HG02943 (cell line): ENCODE measurements at regions not wholly inside any gene's neighbourhood (a gene's known extent, or its start where the extent isn't known, plus 50 kb on each side); places are given as distances from the start of the nearest gene placed in this dataset.

Experiments used
- ATAC-seq: cut with Tn5 transposase; IDR thresholded peaks from one replicate; pipeline ENCODE4 v1.9.1; 2021; ENCODE audit warnings: mild to moderate bottlenecking, low read depth, moderate library complexity; ENCODE audit not compliant: unreplicated experiment

DNA sequence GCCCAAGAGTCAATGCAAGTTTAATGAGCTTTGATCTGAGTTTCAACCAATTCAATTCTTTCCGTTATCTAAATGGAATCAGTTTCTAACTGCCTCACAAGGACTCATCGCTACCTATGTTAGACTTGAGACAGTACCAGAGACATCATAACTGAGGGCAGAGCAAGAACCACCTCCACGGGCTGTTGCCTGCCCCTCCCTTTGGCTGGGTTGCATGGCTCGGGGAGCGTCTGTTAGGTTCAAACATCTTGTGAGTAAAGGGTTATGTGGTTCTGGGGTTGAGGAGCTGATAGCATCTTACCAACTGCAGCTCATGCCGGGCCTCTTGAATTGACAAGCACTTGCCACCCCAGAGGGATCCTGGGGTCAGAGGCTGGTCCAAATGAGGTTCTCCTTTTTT is 457.9 kb downstream of the ENC1 start:
- ATAC-seq = no peak

DNA sequence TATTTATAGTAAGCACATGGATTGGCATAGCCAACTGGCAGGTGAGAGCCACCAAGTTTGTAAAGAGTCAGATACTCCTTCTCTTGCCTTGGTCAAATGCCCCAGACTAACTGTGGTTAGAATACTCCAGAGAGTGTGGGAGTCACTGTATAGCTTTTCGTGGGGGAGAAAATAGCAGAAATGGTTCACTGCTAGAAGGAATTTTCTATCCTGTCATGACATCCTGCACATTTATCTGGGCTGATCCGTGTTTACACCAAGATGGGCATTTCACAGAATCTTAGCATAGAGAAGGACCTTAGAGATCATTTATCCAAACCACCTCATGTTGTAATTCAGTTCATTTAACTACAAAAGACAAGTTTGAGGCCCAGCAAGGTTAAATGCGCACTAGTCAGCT is 460.8 kb downstream of the ENC1 start:
- ATAC-seq = no peak

DNA sequence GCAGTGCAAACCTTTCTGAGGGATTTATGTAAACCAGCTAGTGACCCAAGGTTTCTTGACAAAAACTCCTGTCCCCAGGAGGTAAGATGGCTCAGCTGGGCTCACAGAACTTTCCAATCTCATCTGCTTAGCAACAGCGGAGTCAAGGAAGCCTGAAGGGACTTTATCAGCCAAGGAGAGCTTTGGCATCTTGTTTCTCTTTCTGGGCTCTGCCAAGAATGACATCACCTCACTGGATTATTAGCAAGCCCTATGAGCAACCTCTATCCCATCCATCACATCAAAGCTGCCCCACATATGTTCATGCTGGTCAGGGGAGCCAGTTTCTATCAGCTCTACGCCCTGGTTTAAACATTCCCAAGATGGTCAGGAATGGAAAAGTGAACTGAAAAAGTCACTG is 461.3 kb downstream of the ENC1 start:
- ATAC-seq = no peak

DNA sequence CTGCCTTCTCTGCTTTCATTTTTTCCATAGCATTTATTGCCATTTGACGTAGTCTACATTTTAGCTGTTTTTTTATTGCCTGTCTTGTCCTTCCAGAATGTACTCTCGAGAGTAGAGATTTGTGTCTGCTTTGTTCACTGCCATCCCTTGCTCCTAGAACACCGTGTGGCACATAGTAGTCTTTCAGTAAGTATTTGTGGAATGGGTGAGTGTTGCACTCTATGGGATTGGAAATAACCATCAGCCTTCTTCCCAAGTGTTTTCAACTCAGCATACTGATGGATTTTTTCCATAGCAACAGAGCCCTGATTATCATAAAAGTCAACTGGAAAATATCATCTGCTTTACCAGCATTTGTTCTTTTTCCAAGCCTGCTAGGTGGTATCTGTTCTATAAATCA is 462.6 kb downstream of the ENC1 start:
- no peak for ATAC-seq

DNA sequence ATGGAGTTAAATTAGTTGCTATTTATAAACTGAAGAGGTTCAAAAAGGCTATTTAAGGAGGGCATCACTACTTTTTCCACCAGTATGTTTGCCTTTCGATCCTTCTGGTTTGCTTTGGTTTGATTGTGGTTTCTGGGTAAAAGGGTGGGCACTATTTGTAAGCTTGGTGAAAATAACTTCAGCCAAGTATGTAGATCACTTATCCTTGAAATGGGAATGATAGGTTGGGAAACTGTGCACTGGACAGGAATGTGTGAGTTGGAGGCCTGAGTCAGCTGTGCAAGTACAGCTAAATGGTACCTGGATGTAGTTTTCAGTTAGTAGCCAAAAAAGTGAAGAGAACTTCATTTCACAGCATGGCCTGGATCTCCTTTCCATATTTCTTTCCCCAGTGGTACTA is 466.2 kb downstream of the ENC1 start:
- ATAC-seq = no peak

DNA sequence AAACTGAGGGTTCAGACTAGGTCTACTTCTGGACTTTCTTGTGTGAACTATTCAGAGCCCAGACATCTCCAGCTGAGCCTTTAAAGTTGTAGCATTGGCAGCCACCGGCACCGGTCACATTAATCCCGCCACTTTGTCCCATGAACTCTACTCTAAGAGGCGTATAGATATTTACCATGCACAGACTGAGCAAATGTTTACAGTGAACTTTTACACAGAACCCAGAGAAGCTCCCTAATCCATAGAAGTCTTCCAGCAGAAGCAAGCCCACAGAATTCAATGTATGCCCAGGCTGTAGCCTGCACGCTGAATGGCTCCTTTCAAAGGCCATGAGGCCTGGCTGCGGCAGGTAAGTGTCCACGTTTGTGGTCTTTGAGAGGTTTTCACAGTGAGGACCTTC is 466.9 kb downstream of the ENC1 start:
- no peak for ATAC-seq

DNA sequence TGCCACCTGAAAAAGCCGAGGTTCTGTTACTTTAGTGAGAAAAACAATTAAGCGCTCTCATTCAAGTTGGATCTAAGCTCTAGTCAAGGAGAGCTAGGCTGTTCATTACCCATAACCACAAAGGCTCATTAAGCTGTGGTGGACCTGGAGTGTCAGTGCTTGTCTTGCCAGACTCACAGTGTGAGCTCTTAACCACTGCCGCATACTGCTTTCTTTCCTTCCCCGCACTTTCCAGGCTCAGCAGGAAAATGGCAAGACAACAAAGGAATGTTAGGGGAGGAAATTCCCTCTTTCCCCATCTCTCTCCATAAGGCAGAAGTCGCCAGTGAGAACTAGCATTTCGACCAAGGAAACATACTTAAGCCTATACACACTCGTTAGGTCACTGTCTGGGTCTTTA is 467.3 kb downstream of the ENC1 start:
- ATAC-seq = no peak

DNA sequence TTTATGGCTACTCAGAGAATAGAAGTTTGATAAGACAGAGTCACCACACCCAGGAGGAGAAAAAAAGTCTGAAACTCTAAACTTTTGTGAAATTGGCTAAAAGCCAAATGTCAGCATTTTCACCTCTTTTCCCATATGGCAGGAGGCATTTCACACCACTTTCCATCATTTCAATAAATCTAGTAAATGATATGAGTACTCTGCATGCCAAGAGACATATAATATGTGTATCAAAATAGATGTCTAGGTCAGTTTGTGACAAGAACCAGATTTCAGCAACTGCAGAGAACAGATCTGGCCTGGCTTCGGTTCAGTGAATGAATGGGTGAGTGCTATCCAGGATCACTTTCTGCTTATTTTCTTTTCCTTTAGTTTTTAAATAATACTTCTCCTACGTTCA is 470.8 kb downstream of the ENC1 start:
- ATAC-seq = no peak

DNA sequence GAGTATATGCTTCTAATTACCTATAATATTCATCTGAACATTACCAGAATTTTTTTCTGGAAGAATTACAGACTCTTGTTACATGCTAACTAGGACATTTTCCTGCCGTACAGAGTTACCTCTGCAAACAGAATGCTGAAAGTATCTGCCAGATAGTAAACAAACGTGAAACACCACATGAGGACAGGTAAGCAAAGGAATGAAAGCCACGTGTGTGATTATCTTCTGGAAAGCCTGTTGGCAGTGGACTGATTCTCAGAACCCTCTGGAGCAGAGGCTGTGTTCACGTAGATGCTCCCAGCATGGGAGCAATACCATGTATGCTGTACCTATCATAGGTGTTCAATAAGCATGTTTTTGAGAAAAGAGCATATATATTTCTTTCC is 472.6 kb downstream of the ENC1 start:
- ATAC-seq = no peak

DNA sequence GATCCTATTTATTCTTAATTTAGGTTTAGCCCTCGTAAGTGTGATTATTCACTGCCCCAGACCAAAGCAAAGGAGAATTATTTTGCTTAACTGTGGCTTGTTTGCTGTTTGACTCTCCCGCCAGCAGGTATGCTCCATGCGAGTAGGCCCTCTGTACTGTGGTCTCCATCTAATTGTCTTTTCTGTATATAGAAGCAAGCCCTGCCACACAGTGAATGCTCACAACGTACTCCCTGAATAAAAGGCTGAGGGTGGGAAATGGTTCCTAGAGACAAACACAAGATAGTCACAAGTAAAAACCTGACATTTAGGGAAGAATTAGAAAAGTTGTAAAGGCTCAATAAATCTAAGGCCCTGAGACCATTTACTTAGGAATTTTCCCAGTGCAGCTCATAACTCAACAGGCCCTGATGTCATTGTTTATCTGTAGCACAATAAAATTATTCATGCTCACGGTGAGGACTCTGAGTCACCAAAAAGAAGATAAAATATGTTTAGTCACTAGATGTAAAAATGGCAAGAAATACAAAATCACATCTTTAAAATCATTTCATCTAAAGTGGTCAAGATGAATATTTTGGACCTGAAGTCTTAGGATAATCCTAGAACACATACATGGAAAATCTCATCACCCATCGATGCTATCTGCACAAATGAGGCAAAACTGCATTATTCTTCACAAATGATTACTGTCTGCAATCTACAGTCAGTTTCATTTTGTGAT is 473.2 kb downstream of the ENC1 start:
- ATAC-seq = no peak

DNA sequence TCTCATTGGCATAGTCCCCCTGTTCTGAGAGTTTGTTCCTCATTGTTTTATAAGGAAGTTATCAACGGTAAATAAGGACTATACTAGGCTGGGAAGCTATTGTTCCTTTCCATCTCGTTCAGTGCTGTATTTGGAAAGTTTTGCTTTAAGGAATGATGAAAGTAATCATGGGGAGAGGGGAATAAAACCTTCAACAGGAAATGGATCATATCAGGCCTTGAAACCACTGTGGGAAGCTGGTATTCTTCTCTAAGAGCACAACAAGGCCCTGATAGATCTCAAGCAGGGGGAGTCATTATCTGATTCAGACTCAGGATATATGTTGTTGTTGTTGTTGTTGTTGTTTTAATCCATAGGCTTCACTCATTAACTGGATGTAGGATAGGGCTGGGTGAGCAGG is 474.5 kb downstream of the ENC1 start:
- ATAC-seq = no peak

DNA sequence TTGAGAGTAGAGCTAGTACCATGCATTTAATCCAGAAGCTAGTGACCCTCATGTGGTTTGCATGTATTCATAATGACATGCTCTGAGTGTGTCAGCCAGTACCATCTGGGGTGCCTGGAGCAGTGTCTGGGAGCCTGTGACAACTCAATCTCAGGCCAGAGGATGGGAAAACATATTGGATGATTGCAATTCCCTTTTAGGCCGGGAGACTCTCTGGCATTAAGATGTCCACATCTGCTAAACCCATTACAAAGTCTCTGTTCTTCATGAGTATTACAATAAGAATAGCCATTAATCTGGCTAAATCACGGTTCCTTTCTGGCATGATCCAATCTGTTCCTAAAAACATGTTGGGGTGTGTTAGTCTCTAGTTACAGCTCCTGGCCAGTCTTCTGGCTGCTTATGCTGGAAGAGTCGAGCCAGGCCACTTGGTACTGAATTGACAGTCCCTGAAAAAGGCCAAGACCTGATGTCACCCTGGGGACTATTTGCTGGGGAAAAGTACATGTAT is 475.7 kb downstream of the ENC1 start:
- no peak for ATAC-seq

DNA sequence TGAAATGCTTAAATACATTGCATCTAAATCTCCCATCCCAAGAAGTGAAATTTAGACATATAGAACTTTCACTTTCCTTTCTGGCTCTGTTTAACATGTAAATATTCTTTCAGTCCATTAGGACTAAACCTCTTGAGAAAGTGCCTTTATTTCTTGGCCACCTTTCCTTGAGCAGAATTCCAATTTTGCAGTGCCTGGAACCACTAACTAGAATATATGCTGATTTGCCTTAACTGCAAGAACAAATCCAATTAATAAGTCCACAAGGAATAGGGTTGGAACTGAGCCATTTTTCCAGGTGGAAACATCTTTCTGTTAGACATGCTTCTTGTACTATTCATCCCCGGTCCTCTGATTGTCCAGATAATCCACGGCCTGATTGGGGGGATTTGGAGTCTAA is 478.0 kb downstream of the ENC1 start:
- no peak for ATAC-seq

DNA sequence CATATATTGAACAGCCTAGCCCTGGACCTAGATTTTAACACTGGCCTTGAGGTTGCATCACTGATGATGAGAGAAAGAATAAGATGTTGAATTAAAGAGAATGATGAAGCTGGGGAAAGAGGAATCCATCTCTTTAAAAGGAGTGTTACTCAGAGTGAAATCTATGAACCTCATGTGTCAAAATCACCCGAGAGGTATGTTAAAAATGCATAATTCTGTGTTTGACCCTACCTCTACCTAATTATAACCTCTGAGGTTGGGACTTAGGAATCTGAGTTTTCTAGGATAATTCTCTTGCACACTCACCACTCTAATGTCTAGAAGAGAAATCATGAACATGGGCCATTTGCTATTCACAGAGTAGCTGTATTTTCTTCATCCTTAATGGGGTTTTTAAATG is 479.4 kb downstream of the ENC1 start:
- ATAC-seq = no peak

DNA sequence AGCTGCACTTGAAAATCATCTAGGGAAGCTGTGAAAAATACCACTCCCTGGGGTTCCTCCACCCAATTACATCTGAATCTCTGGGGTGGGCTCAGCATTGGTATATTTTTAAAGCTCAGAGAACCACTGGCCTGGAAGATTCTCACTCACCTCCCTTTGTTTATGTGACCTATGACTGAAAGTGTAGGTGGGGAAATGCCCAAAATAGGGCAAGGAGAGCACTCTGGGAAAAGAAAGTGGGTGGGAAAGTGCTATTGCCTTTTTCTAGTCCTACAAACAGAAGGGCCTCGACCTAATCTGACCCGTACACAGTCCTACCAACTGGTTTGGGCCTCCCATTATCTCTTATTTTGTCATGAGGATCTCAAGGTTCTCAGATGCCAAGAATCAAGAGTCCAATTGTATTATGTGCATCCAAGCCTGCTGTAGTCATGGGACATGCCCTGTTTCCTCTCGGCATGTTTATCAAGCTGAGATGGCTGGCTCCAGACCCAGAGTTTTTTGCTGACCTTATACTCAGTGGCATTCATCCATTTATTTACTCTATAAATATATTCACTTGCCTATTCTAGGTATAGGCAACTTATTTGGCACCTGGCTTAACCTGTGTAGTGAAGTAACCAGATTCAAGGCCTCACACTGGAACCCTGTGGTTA is 483.7 kb downstream of the ENC1 start:
- ATAC-seq = no peak

DNA sequence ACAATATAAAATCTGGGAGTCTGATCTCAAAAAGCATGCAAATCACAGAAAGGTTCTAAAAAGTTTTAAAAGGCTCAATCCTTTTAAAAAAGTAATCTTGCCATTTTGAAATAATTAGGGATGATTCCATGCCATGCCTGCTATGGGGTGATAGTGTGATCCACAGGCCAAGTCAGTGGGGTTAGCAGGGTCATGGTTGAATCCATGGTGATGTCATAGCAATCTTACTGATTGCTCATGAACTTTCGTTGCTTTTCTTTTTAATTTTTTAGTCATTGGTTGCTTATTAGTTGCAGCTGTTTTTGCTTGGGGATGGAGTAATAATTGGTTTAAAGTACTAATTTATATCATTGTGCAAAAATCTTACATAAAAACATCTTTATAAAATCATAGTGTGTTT is 485.0 kb downstream of the ENC1 start:
- no peak for ATAC-seq

DNA sequence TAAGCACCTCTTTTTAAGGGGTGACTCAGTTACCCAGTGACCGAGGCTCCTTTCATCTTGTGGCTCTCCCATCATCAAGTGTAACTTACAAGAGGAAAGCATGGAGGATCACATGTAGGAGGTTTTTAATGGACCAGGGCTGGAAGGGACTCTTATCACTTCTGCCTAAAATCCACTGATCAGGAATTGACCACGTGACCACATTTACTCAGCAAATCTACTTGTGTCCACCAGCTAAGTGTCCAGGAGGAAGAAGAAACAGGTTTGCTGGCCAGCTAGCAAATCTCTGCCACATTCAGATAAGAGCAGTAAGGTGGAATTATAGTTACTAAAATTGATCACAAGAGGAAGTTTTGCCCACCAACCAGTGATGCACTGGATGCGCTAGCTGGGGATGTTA is 486.0 kb downstream of the ENC1 start:
- no peak for ATAC-seq

DNA sequence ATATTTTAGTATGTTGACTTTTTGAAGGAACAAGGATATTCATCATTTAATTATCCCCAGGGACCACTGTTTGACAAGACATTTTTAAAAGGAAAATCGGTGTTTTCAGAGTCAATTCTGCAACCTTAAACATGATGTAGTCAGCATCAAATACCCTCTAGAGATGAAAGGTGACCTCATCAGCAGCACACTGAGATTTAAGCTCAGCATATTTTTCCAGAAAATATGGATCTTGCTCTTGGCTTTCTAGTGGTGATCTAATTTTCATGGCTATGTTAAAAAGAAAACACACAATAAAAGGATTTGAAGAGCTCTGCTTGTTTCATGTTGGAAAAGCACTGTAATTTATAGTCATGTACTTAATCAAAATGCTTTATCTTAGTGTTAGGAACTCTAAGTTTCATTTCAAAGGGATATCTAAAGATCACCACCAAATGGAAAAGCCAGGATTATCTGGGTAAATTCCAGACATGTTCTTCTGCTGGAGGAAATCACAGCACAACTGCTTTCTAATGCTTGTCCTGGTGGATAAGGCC is 487.2 kb downstream of the ENC1 start:
- no peak for ATAC-seq

DNA sequence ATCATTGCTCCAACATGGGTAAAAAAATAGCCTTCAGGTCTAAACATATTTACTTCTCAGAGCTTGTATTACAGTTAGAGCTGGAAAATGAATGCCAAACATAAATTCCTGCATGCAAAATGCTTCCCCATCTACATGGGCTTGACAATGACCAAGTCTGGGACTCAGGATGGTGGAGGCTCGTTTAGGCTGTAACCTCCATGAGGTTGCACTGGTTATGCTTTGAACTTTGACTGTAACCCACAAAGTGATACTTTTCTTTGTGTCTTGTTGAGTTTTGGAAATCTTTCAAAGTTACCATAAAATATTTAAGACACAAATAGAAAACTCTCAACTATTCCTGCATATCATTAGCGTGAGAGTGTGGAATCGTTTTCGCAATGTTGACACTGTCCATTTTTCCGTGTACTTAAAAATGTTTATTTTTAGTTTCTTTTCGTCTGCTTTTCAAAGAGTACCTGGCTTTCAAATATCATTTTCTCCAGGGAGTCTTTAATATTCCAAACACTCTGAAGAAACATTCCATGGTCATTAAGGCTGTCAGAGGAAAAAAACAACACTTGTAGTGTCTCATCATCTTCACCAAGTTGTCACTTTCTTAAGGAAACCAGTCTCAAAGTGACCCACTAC is 487.8 kb downstream of the ENC1 start:
- ATAC-seq = no peak

DNA sequence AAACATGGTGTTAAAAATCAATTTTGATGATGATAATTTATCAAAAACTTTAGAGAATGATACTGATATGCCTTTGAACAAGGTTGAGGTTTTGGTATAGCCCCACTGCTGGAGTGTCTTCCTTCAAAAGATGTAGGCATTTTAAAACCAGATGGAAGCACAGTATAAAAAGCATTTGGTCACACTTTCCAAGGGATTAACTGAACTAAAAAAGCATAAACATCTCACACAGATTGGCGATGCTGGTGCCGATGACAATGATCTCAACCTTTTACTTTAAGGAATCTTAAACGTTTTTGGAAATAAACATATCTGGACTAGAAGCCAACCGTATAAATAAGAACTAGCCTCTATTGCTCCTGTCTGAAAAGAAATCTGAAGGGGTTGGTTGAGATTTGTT is 488.4 kb downstream of the ENC1 start:
- no peak for ATAC-seq

DNA sequence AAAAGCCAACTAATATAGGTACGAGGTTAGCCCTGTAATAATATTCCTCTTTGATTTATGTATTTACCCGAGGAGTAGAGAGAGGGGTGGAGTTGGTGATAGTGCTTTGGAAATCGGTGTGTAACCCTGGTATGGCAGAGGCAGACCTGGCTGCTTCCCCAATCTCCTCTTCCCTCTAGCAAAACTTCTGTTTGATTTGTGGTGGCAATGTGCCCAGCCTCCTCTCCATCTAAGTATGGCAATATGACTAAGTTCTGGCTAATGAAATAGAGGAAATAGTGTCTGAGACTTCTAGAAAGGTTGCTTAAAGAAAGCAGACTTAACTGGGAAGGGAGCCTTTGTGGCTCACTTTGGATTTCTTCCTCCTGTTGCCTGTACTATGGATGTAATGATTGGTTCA is 491.1 kb downstream of the ENC1 start:
- no peak for ATAC-seq

DNA sequence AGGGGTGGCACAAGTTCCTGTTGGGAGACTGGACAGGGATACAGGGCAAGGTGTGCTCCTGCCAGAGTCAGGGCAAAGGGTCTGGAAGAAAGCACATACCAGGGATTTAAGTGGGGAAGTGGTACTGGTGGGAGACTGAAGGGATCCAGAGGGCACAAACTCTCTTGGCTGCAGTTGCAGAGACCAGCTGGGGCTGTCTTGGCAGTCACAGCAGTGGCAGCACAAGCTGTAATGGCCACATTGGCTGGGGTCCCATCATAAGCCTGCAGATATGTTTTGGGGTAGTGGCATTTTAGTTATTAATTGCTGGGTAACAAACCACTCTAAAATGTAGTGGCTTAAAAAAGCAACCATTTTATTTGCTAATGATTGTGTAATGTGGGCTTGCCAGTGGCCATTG is 492.2 kb downstream of the ENC1 start:
- ATAC-seq = no peak
